WI38 (cell line): ENCODE measurements at regions not wholly inside any gene's neighbourhood (a gene's known extent, or its start where the extent isn't known, plus 50 kb on each side); places are given as distances from the start of the nearest gene placed in this dataset.

Experiments
- H3K4me3 ChIP-seq: 2 replicates; pipeline ENCODE4 v1.5.1; 2011; ENCODE audit warnings: low read depth, mild to moderate bottlenecking, control low read depth, low read length
- CTCF ChIP-seq: IDR thresholded peaks from 2 replicates; pipeline ENCODE4 v1.5.1; 2012; ENCODE audit warnings: low read depth, mild to moderate bottlenecking, control low read depth, low read length

DNA sequence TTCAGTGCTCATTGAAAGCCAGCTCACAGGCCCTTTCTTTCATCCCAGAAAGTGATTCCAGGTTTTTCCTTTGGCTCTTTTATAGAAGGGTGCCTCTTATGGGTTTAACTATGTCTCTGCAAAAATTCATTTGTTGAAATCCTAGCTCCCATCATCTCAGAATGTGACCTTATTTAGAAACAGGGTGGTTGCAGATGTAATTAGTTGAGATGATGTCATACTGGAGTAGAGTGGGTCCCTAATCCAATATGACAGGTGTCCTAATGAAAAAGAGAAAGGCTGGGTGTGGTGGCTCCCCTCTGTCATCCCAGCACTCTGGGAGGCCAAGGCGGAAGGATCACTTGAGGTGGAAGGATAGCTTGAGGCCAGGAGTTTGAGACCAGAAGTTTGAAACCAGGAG, 64.2 kb upstream of the FAM20A start:
- no peak for TF ChIP-seq CTCF
- H3K4me3 ChIP-seq: no peak overlapping the region

DNA sequence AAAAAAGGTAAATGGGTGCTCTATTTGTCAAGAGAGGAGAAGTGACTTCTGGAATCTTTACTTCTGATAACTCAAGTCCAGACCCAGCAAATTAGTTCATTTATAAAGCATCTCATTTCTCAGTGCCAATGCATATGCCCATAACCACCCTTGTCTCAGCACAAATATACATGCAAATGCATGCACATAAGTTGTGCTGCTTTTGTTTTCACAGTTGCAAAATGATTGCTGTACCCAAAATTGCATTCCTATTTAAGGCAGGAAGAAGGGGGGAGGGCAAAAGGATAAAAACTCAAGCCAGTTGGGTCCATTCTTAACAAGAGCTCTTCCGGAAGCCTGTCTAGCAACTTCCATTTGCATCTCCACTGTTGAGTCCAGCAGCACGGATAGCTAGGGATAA, 61.3 kb upstream of the FAM20A start:
- TF ChIP-seq CTCF: no peak
- H3K4me3 ChIP-seq: no peak overlapping the region

GRCh38 chr17:68662037-68662432, 60.9 kb upstream of the FAM20A start:
- no peak for TF ChIP-seq CTCF
- no peak overlapping the region for H3K4me3 ChIP-seq

GRCh38 chr17:68661265-68662036, 60.3 kb upstream of the FAM20A start:
- TF ChIP-seq CTCF: no peak

DNA sequence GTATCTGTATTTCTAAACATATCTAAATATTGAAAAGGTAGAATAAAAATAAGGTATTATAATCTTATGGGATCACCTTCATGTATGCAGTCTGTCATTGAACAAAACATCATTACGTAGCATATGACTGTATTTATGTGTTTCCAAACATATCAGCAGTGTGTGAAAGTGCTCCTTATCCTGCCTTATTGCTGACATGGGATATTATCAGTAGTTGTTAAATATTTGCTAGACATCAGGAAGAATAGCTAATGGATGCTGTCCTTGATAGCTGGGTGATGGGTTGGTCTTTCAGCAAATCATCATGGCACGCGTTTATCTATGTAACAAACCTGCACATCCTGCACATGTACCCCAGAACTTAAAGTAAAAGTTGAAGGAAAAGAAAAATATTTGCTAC, 59.1 kb upstream of the FAM20A start:
- TF ChIP-seq CTCF: no peak

More at GRCh38 chr17:68661265-68662036, 60.3 kb upstream of the FAM20A start:
- H3K4me3 ChIP-seq: no peak overlapping the region

DNA sequence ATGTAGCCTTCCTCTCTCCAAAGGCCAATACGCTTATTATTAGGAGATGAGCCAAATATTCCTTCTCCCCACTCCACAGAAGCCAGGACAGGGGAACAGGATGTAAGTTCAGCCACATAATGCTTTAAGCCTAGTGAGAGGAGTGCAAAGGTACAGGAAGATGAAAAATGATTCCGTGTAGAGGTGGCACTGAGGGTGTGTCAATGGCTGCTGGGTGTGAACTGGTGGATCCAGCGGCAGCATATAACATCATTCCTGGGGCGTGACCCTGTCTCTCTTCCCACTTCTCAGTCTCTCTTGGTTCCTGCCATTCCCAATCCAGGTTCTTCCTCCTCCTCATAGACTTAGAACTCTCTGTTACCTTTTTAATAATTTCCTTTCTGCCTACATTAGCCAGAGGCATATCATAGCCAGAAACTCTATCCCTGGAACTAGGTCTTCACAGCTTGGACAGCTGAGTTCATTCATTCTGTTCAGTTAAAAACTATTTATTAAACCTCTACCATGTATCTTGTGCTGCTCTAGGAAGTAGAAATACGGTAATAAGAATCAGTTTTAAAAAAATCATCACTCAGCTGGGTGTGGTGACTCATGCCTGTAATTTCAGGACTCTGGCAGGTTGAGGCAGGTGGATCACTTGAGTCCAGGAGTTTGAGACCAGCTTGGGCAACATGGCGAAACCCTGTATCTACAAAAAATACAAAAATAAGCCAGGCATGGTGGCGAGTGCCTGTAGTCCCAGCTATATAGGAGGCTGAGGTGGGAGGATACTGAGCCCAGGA, 58.0 kb upstream of the FAM20A start:
- no peak for TF ChIP-seq CTCF
- no peak overlapping the region for H3K4me3 ChIP-seq

More for the DNA sequence above, 59.1 kb upstream of the FAM20A start:
- H3K4me3 ChIP-seq: no peak overlapping the region

DNA sequence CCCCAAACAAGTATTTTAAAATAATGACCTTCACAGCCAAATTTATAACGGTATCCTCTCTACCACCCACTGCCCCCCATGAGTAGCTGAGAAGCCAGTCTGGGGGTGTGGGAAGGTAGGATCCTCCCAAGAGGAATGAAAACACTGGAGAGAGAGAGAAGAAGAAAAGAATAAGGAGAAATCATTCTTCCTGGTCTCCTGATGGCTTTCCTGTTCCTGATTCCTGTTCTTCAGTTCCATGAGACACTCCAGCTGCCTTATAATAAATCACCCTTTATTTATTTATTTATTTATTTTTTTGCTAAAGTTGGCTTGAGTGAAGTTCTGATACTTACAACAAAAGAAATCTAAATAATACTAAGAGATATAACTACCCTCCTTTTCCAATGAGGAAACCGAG, 56.4 kb upstream of the FAM20A start:
- no peak overlapping the region for H3K4me3 ChIP-seq
- TF ChIP-seq CTCF: no peak
